GM12878 (cell line): ENCODE measurements at regions not wholly inside any gene's neighbourhood (a gene's known extent, or its start where the extent isn't known, plus 50 kb on each side); places are given as distances from the start of the nearest gene placed in this dataset.

Experiments used
- ATAC-seq: fragments of 200-7000 bp; cut with Tn5 transposase; 3 replicates; pipeline ENCODE4 v1.9.1; 2020; ENCODE audit warnings: mild to moderate bottlenecking, moderate library complexity
- BruUV-seq: library from RNA; stranded (reverse); fragments of 400-500 nt; replicated peaks from 2 replicates; lab custom pipeline; 2021; lab: Mats Ljungman, UMichigan
- CTCF ChIA-PET: fragments of 300-600 bp; sonication (Branson Sonifier 250); formaldehyde crosslinking; extraction: SDS; loops from one replicate; lab custom pipeline; 2021; ENCODE audit warnings: inconsistent platforms; lab: Yijun Ruan, JAX
- POLR2A ChIA-PET: fragments of 350-600 bp; formaldehyde crosslinking; extraction: SDS; loops from one replicate; lab custom pipeline; 2021; ENCODE audit warnings: inconsistent platforms; lab: Charles Lee
- RAD21 ChIA-PET: fragments of 300-600 bp; sonication (Branson Sonifier 250); formaldehyde crosslinking; loops from one replicate; lab custom pipeline; 2023; ENCODE audit warnings: antibody characterized with exemption; ENCODE audit not compliant: unreplicated experiment; lab: Charles Lee
- SMC1A ChIA-PET: fragments of 300-600 bp; sonication (Branson Sonifier 250); formaldehyde crosslinking; loops from one replicate; lab custom pipeline; 2023; ENCODE audit not compliant: unreplicated experiment, uncharacterized antibody; lab: Charles Lee
- DNase-seq: peaks from one replicate; pipeline ENCODE4 v3.0.0-alpha.2; 2011; ENCODE audit warnings: low read depth, low spot score
- FAIRE-seq: peaks from 3 replicates; lab custom pipeline; 2011; peaks lifted over from hg19 to GRCh38; lab: Jason Lieb, UNC
- H2AFZ ChIP-seq: 2 replicates; pipeline ENCODE4 v1.6.0; 2011; ENCODE audit warnings: low read depth, low read length, control low read depth; ENCODE audit not compliant: control insufficient read depth
- H3K27ac ChIP-seq: 2 replicates; pipeline ENCODE4 v1.5.1; 2011; ENCODE audit warnings: control low read depth; ENCODE audit not compliant: control insufficient read depth, insufficient read depth
- H3K27me3 ChIP-seq, 2 experiments: replicated peaks in 1 of 2; 2 replicates each; pipeline versions ENCODE4 v1.6.0 to v1.6.1; 2011; ENCODE audit warnings: low read length in 1 of 2; ENCODE audit not compliant: control insufficient read depth in 2 of 2, insufficient read depth in 2 of 2
- H3K36me3 ChIP-seq, 2 experiments: 2 replicates each; pipeline ENCODE4 v1.5.1; 2011; ENCODE audit warnings: low read length in 1 of 2; ENCODE audit not compliant: control insufficient read depth in 2 of 2, insufficient read depth in 2 of 2
- H3K4me1 ChIP-seq: 2 replicates; pipeline ENCODE4 v1.6.1; 2011; ENCODE audit warnings: mild to moderate bottlenecking, low read length, moderate library complexity, mixed read lengths; ENCODE audit not compliant: control insufficient read depth, insufficient read depth
- H3K4me2 ChIP-seq: 2 replicates; pipeline ENCODE4 v1.6.0; 2011; ENCODE audit warnings: control low read depth; ENCODE audit not compliant: control insufficient read depth, insufficient read depth
- H3K4me3 ChIP-seq: fragments of 200-600 bp; sonication (generic); 2 replicates; pipeline ENCODE4 v1.5.1; 2016
- H3K79me2 ChIP-seq: 2 replicates; pipeline ENCODE4 v1.6.0; 2011; ENCODE audit warnings: low read length; ENCODE audit not compliant: control insufficient read depth, insufficient read depth
- H3K9ac ChIP-seq: 2 replicates; pipeline ENCODE4 v1.8.0; 2011; ENCODE audit warnings: low read length, control low read depth, mixed read lengths; ENCODE audit not compliant: control insufficient read depth, insufficient read depth
- H3K9me3 ChIP-seq: replicated peaks from 3 replicates; pipeline ENCODE4 v1.5.1; 2011; ENCODE audit warnings: mild to moderate bottlenecking, low read length; ENCODE audit not compliant: control insufficient read depth, insufficient read depth
- H4K20me1 ChIP-seq: 2 replicates; pipeline ENCODE4 v1.6.0; 2011; ENCODE audit not compliant: control insufficient read depth, insufficient read depth
- BCL3 ChIP-seq: IDR thresholded peaks from 2 replicates; pipeline ENCODE4 v1.6.1; 2011; ENCODE audit warnings: borderline replicate concordance, low read depth, mild to moderate bottlenecking, moderate library complexity, low read length; ENCODE audit not compliant: insufficient read depth, poor library complexity, severe bottlenecking
- CHD1 ChIP-seq: IDR thresholded peaks from 2 replicates; pipeline ENCODE4 v1.6.1; 2012; ENCODE audit warnings: low read depth, low read length, improper control_type of control experiment
- MAX ChIP-seq: IDR thresholded peaks from 2 replicates; pipeline ENCODE4 v1.6.1; 2012; ENCODE audit warnings: low read depth, low read length, improper control_type of control experiment
- SREBF1 ChIP-seq: IDR thresholded peaks from 2 replicates; pipeline ENCODE4 v1.6.1; 2012; ENCODE audit warnings: mild to moderate bottlenecking, low read length
- SREBF2 ChIP-seq: IDR thresholded peaks from 2 replicates; pipeline ENCODE4 v1.6.1; 2012; ENCODE audit warnings: mild to moderate bottlenecking, low read length
- TARDBP ChIP-seq: IDR thresholded peaks from 2 replicates; pipeline ENCODE4 v1.6.1; 2016; ENCODE audit warnings: borderline replicate concordance
- WRNIP1 ChIP-seq: IDR thresholded peaks from 2 replicates; pipeline ENCODE4 v1.6.1; 2011; ENCODE audit warnings: low read depth, low read length, improper control_type of control experiment, borderline replicate concordance
- WGBS: methylation state at CpG from one replicate; pipeline ENCODE4 v1.1.6; 2016; ENCODE audit warnings: low lambda C conversion rate; ENCODE audit not compliant: insufficient replicate concordance, insufficient coverage; ENCODE audit errors: missing lambda C conversion rate; 5-methylcytosine and 5-hydroxymethylcytosine counted together
- in situ Hi-C: fragments of 300-500 bp; cut with MboI; formaldehyde crosslinking; loops from 9 replicates; pipeline ENCODE4 v1.14.3; 2018; ENCODE audit warnings: mixed read lengths
- intact Hi-C: fragments of 100-400 bp; cut with micrococcal nuclease; formaldehyde crosslinking; loops from one replicate; pipeline ENCODE4 v1.14.2; 2022; ENCODE audit not compliant: unreplicated experiment
- TF ChIP-seq, protein P1 (sequence below): fragments of 450-650 bp; IDR thresholded peaks from 2 replicates; pipeline ENCODE4 v1.6.1; 2017; ENCODE audit warnings: mild to moderate bottlenecking, moderate library complexity
- TF ChIP-seq, protein P2 (sequence below): fragments of 450-650 bp; IDR thresholded peaks from 2 replicates; pipeline ENCODE4 v1.6.1; 2017; ENCODE audit warnings: mild to moderate bottlenecking, moderate library complexity

- Histone ChIP-seq H3K4me3 (no peak overlapping the region), H2AFZ (no peak overlapping the region), H3K27me3 (no peaks in the 10 kb centered on the region; a peak in 1 of 4 replicates), H3K36me3 (no peaks in the 10 kb centered on the region)
- intact Hi-C loops (no loop called here), in situ Hi-C loops (no loop called here)
- no peak for DNase-seq
- ChIA-PET SMC1A (no interaction called here), CTCF (interaction anchor here (2.1 to 2.3 kb wide), 2 partner anchors 23 to 96 kb away, joined by 4 to 5 read pairs; no protein-coding TSS in a partner anchor)
- ATAC-seq = no peak
- WGBS = 46% methylated on average over 7 of the region's 7 CpGs
- FAIRE-seq = no peak
- BruUV-seq = no TSS peak
- TF ChIP-seq, protein P1, sequence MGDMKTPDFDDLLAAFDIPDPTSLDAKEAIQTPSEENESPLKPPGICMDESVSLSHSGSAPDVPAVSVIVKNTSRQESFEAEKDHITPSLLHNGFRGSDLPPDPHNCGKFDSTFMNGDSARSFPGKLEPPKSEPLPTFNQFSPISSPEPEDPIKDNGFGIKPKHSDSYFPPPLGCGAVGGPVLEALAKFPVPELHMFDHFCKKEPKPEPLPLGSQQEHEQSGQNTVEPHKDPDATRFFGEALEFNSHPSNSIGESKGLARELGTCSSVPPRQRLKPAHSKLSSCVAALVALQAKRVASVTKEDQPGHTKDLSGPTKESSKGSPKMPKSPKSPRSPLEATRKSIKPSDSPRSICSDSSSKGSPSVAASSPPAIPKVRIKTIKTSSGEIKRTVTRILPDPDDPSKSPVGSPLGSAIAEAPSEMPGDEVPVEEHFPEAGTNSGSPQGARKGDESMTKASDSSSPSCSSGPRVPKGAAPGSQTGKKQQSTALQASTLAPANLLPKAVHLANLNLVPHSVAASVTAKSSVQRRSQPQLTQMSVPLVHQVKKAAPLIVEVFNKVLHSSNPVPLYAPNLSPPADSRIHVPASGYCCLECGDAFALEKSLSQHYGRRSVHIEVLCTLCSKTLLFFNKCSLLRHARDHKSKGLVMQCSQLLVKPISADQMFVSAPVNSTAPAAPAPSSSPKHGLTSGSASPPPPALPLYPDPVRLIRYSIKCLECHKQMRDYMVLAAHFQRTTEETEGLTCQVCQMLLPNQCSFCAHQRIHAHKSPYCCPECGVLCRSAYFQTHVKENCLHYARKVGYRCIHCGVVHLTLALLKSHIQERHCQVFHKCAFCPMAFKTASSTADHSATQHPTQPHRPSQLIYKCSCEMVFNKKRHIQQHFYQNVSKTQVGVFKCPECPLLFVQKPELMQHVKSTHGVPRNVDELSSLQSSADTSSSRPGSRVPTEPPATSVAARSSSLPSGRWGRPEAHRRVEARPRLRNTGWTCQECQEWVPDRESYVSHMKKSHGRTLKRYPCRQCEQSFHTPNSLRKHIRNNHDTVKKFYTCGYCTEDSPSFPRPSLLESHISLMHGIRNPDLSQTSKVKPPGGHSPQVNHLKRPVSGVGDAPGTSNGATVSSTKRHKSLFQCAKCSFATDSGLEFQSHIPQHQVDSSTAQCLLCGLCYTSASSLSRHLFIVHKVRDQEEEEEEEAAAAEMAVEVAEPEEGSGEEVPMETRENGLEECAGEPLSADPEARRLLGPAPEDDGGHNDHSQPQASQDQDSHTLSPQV = no peak
- TF ChIP-seq SREBF2 (no peak), WRNIP1 (no peak), TARDBP (no peak), CHD1 (no peak), BCL3 (no peak), SREBF1 (no peak), MAX (no peak)
- TF ChIP-seq, protein P2, sequence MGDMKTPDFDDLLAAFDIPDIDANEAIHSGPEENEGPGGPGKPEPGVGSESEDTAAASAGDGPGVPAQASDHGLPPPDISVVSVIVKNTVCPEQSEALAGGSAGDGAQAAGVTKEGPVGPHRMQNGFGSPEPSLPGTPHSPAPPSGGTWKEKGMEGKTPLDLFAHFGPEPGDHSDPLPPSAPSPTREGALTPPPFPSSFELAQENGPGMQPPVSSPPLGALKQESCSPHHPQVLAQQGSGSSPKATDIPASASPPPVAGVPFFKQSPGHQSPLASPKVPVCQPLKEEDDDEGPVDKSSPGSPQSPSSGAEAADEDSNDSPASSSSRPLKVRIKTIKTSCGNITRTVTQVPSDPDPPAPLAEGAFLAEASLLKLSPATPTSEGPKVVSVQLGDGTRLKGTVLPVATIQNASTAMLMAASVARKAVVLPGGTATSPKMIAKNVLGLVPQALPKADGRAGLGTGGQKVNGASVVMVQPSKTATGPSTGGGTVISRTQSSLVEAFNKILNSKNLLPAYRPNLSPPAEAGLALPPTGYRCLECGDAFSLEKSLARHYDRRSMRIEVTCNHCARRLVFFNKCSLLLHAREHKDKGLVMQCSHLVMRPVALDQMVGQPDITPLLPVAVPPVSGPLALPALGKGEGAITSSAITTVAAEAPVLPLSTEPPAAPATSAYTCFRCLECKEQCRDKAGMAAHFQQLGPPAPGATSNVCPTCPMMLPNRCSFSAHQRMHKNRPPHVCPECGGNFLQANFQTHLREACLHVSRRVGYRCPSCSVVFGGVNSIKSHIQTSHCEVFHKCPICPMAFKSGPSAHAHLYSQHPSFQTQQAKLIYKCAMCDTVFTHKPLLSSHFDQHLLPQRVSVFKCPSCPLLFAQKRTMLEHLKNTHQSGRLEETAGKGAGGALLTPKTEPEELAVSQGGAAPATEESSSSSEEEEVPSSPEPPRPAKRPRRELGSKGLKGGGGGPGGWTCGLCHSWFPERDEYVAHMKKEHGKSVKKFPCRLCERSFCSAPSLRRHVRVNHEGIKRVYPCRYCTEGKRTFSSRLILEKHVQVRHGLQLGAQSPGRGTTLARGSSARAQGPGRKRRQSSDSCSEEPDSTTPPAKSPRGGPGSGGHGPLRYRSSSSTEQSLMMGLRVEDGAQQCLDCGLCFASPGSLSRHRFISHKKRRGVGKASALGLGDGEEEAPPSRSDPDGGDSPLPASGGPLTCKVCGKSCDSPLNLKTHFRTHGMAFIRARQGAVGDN = no peak
- TF ChIP-seq, all 136 proteins: peak for 0
- Histone ChIP-seq H3K4me1 (no peaks in the 10 kb centered on the region), H3K9ac (no peak overlapping the region), H3K79me2 (no peaks in the 10 kb centered on the region), H3K4me2 (no peak overlapping the region), H4K20me1 (no peaks in the 10 kb centered on the region), H3K9me3 (peaks cover 3% of the 10 kb centered on the region; the same call in 1 of the 3 replicates), H3K27ac (no peak overlapping the region)
- RAD21 ChIA-PET = no interaction called here
- POLR2A ChIA-PET = no interaction called here
Observed at GRCh38 chr14:76687611-76688382, 73.5 kb upstream of the VASH1 start.
